HUES6 (cell line): ENCODE measurements at regions not wholly inside any gene's neighbourhood (a gene's known extent, or its start where the extent isn't known, plus 50 kb on each side); places are given as distances from the start of the nearest gene placed in this dataset.

Source experiments
- H3K27ac ChIP-seq: 2 replicates; pipeline ENCODE4 v1.7.0; 2013; ENCODE audit warnings: low read depth, mild to moderate bottlenecking, low read length, inconsistent platforms
- H3K27me3 ChIP-seq: 2 replicates; pipeline ENCODE4 v1.6.1; 2013; ENCODE audit warnings: low read length; ENCODE audit not compliant: control insufficient read depth, insufficient read depth
- H3K36me3 ChIP-seq: 2 replicates; pipeline ENCODE4 v1.6.1; 2013; ENCODE audit warnings: low read length; ENCODE audit not compliant: control insufficient read depth, insufficient read depth
- H3K4me1 ChIP-seq: 2 replicates; pipeline ENCODE4 v1.6.1; 2013; ENCODE audit warnings: low read length; ENCODE audit not compliant: control insufficient read depth, insufficient read depth
- H3K4me3 ChIP-seq: 2 replicates; pipeline ENCODE4 v1.5.1; 2013; ENCODE audit warnings: low read depth, low read length
- H3K9ac ChIP-seq: one replicate; pipeline ENCODE4 v1.6.1; 2013; ENCODE audit warnings: mild to moderate bottlenecking, low read length
- H3K9me3 ChIP-seq: 2 replicates; pipeline ENCODE4 v1.6.1; 2013; ENCODE audit warnings: low read depth, low read length; ENCODE audit not compliant: control insufficient read depth, insufficient read depth

- H3K9me3 ChIP-seq = no peaks in the 10 kb centered on the region
- peaks cover 12% of the 10 kb centered on the region for H3K4me1 ChIP-seq
- no peak overlapping the region; the same call in 1 of the 2 replicates for H3K27ac ChIP-seq
- no peak overlapping the region for H3K9ac ChIP-seq
- H3K36me3 ChIP-seq = no peaks in the 10 kb centered on the region
- H3K4me3 ChIP-seq = no peak overlapping the region
- no peaks in the 10 kb centered on the region for H3K27me3 ChIP-seq
These were observed 388.4 kb upstream of the CDH11 start for GRCh38 chr16:65510241-65510640.

GRCh38 chr16:65509172-65509571 lies 387.3 kb upstream of the CDH11 start:
- Histone ChIP-seq H3K27me3 (no peaks in the 10 kb centered on the region), H3K4me3 (no peak overlapping the region), H3K27ac (no peak overlapping the region), H3K4me1 (peaks cover 12% of the 10 kb centered on the region), H3K9me3 (no peaks in the 10 kb centered on the region), H3K9ac (no peak overlapping the region), H3K36me3 (no peaks in the 10 kb centered on the region)

DNA sequence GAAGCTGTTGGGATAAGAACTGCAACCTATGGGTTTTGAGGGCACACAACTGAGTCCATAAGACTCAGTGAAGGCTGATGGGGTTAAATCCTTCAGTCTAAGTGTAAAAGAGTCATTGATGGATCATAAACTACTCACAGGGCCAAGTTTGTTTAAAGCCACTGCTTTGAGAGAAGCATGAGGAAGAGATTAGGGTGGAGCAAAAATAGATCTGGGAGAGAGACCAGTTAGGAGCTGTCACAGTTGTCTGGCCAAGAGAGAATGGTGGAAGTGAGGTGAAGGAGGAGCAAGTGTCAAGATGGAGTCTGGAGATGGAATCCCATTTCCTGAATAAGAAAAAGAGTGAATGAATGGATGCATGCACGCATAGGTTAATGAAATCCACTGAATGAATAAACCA lies 379.1 kb upstream of the CDH11 start:
- H3K4me1 ChIP-seq = peaks cover 19% of the 10 kb centered on the region
- no peak overlapping the region for H3K4me3 ChIP-seq
- no peak overlapping the region for H3K27ac ChIP-seq
- H3K9me3 ChIP-seq = no peaks in the 10 kb centered on the region
- H3K27me3 ChIP-seq = no peaks in the 10 kb centered on the region
- no peak overlapping the region for H3K9ac ChIP-seq
- no peaks in the 10 kb centered on the region for H3K36me3 ChIP-seq

DNA sequence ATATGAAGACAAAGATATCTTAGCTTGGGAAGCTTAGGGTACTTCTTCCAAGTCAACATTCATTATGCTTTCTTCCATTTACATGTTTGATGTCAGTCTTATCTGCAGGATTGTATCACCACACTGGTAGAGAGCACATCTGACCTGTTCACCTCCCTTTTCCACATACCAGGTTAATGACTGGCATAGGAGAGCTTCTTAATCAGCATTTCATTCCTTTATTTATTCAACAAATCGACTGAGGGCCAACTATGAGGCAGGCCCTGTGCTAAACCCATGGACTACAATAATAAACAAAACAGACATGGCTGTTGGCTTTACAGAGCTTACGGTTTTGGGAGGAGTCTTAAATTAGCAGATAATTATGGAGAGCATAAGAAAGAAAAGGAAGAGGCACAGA lies 378.1 kb upstream of the CDH11 start:
- H3K9me3 ChIP-seq = no peaks in the 10 kb centered on the region
- no peak overlapping the region for H3K27ac ChIP-seq
- H3K4me3 ChIP-seq = no peak overlapping the region
- H3K36me3 ChIP-seq = no peaks in the 10 kb centered on the region
- H3K9ac ChIP-seq = no peak overlapping the region
- H3K4me1 ChIP-seq = peaks cover 19% of the 10 kb centered on the region
- no peaks in the 10 kb centered on the region for H3K27me3 ChIP-seq

DNA sequence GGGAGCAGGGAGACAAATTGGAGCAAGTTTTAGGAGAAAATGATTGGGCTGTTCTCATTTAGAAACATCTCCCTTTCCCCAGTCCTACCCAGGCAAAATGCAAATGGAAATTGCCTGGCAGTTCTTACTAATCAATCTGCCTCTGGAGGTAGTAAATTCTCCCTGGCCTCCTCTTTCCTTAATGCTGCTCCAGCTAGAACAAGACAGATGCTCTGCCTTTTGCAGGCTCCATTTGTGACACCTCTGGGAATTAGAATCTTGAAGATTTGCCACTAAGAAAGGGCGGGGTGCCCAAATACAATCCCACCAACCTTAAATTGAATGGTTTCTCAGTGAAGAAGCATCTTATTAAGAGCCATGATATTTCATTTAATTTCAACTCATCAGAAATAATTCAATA lies 377.7 kb upstream of the CDH11 start:
- no peaks in the 10 kb centered on the region for H3K27me3 ChIP-seq
- H3K9ac ChIP-seq = no peak overlapping the region
- H3K27ac ChIP-seq = no peak overlapping the region
- no peaks in the 10 kb centered on the region for H3K9me3 ChIP-seq
- no peaks in the 10 kb centered on the region for H3K36me3 ChIP-seq
- H3K4me3 ChIP-seq = no peak overlapping the region
- H3K4me1 ChIP-seq = peaks cover 21% of the 10 kb centered on the region

GRCh38 chr16:65497571-65497970 lies 375.7 kb upstream of the CDH11 start:
- peaks cover 33% of the 10 kb centered on the region for H3K4me1 ChIP-seq
- no peak overlapping the region for H3K9ac ChIP-seq
- no peak overlapping the region for H3K4me3 ChIP-seq
- H3K27me3 ChIP-seq = no peaks in the 10 kb centered on the region
- no peaks in the 10 kb centered on the region for H3K36me3 ChIP-seq
- no peaks in the 10 kb centered on the region for H3K9me3 ChIP-seq
- no peak overlapping the region for H3K27ac ChIP-seq

- Histone ChIP-seq H3K9me3 (no peaks in the 10 kb centered on the region), H3K4me3 (no peak overlapping the region), H3K27me3 (no peaks in the 10 kb centered on the region), H3K9ac (no peak overlapping the region), H3K4me1 (peaks cover 15% of the 10 kb centered on the region; the same call in 1 of the 2 replicates), H3K36me3 (no peaks in the 10 kb centered on the region), H3K27ac (no peak overlapping the region)
These were observed 373.2 kb upstream of the CDH11 start for GRCh38 chr16:65495106-65495505.

DNA sequence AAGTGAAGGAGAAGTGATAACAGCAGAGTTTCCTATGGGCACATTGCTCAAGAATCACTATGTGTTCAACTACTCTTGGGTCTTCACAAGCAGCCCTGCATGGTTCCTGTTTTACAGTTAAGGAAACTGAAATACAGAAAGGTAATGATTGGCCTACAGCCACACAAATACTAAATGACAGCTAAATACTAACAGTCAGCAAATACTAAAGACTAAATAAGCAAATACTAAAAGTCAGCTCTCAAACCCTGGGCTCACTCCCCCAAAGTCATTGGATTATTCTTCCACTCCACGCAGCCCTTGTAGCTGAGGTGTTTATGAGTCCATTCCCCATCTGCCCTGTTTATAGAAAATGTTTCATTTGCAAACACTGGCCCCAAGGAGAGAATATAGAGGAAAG lies 372.7 kb upstream of the CDH11 start:
- H3K27ac ChIP-seq = no peak overlapping the region
- no peaks in the 10 kb centered on the region for H3K9me3 ChIP-seq
- no peak overlapping the region for H3K9ac ChIP-seq
- peaks cover 13% of the 10 kb centered on the region; the same call in 1 of the 2 replicates for H3K4me1 ChIP-seq
- H3K36me3 ChIP-seq = no peaks in the 10 kb centered on the region
- no peaks in the 10 kb centered on the region for H3K27me3 ChIP-seq
- H3K4me3 ChIP-seq = no peak overlapping the region

GRCh38 chr16:65494080-65494479 lies 372.2 kb upstream of the CDH11 start:
- Histone ChIP-seq H3K36me3 (no peaks in the 10 kb centered on the region), H3K4me3 (no peak overlapping the region), H3K27ac (no peak overlapping the region), H3K9ac (no peak overlapping the region), H3K27me3 (no peaks in the 10 kb centered on the region), H3K9me3 (no peaks in the 10 kb centered on the region), H3K4me1 (peaks cover 13% of the 10 kb centered on the region; the same call in 1 of the 2 replicates)

GRCh38 chr16:65490286-65490685 lies 368.4 kb upstream of the CDH11 start:
- no peak overlapping the region for H3K4me3 ChIP-seq
- H3K9me3 ChIP-seq = no peaks in the 10 kb centered on the region
- no peak overlapping the region for H3K9ac ChIP-seq
- H3K4me1 ChIP-seq = peaks cover 13% of the 10 kb centered on the region; the same call in 1 of the 2 replicates
- H3K27me3 ChIP-seq = no peaks in the 10 kb centered on the region
- no peak overlapping the region for H3K27ac ChIP-seq
- H3K36me3 ChIP-seq = no peaks in the 10 kb centered on the region

DNA sequence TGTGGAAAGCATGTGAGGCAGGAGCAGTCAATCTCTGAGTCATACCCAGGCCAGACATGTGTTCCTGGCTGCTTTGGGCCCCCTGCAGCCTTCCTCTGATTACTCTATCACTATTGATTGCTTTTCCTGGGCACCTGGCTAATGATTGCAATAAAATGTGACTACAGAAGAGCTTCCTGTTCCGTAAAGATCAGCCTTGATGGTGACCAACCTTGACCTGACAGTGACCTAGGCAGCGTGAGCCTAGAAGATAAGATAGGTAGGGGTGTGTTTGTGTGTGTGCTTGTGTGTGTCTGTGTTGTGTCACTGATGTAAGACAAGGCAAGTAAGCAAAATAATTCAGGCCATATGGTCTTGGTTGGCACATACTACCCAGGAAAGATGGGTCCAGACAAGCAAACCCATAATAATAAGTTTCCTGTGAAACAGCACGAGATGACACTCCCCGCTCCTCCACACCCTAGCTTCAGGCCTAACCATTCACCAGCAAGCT lies 367.7 kb upstream of the CDH11 start:
- H3K27ac ChIP-seq = no peak overlapping the region
- H3K4me3 ChIP-seq = no peak overlapping the region
- peaks cover 12% of the 10 kb centered on the region; the same call in 1 of the 2 replicates for H3K4me1 ChIP-seq
- no peak overlapping the region for H3K9ac ChIP-seq
- H3K9me3 ChIP-seq = no peaks in the 10 kb centered on the region
- H3K27me3 ChIP-seq = no peaks in the 10 kb centered on the region
- no peaks in the 10 kb centered on the region for H3K36me3 ChIP-seq

GRCh38 chr16:65487231-65487630 lies 365.4 kb upstream of the CDH11 start:
- no peaks in the 10 kb centered on the region for H3K27me3 ChIP-seq

More at GRCh38 chr16:65487231-65487630, 365.4 kb upstream of the CDH11 start:
- Histone ChIP-seq H3K4me1 (no peaks in the 10 kb centered on the region; the same call in 1 of the 2 replicates), H3K36me3 (no peaks in the 10 kb centered on the region), H3K9me3 (no peaks in the 10 kb centered on the region), H3K27ac (no peak overlapping the region), H3K9ac (no peak overlapping the region), H3K4me3 (no peak overlapping the region)
